Fibroblast of skin of scalp (primary cell): ENCODE measurements at regions not wholly inside any gene's neighbourhood (a gene's known extent, or its start where the extent isn't known, plus 50 kb on each side); places are given as distances from the start of the nearest gene placed in this dataset.

ENCODE experiments used
- DNase-seq: peaks from one replicate; pipeline ENCODE4 v3.0.0-alpha.2; 2013

- peak; percentile 55 for DNase-seq
Observed at GRCh38 chr13:105972811-105973590, 562.5 kb downstream of the EFNB2 start.

- no peak for DNase-seq
Observed at GRCh38 chr13:105972306-105972721, 563.1 kb downstream of the EFNB2 start.

GRCh38 chr13:105971738-105972137 is 563.7 kb downstream of the EFNB2 start:
- no peak for DNase-seq

GRCh38 chr13:105971312-105971711 is 564.1 kb downstream of the EFNB2 start:
- DNase-seq: no peak

- peak; percentile 40 for DNase-seq
Observed at GRCh38 chr13:105969761-105970160, 565.7 kb downstream of the EFNB2 start.

GRCh38 chr13:105965910-105966309 is 569.6 kb downstream of the EFNB2 start:
- no peak for DNase-seq

- no peak for DNase-seq
Observed at GRCh38 chr13:105962080-105962479, 573.4 kb downstream of the EFNB2 start.

GRCh38 chr13:105961438-105961837 is 574.0 kb downstream of the EFNB2 start:
- DNase-seq: no peak

- DNase-seq: no peak
Observed at GRCh38 chr13:105960326-105960725, 575.1 kb downstream of the EFNB2 start.

GRCh38 chr13:105959876-105960275 is 575.6 kb downstream of the EFNB2 start:
- no peak for DNase-seq

- DNase-seq: no peak
Observed at GRCh38 chr13:105957769-105958438, 577.6 kb downstream of the EFNB2 start.

- DNase-seq: no peak
Observed at GRCh38 chr13:105956921-105957320, 578.5 kb downstream of the EFNB2 start.

- DNase-seq: no peak
Observed at GRCh38 chr13:105952973-105953290, 582.5 kb downstream of the EFNB2 start.

GRCh38 chr13:105952233-105952972 is 583.1 kb downstream of the EFNB2 start:
- DNase-seq: no peak

GRCh38 chr13:105948143-105948542 is 587.3 kb downstream of the EFNB2 start:
- DNase-seq: no peak

- no peak for DNase-seq
Observed at GRCh38 chr13:105940882-105941281, 594.6 kb downstream of the EFNB2 start.

- no peak for DNase-seq
Observed at GRCh38 chr13:105937451-105937850, 598.0 kb downstream of the EFNB2 start.

- DNase-seq: peak; percentile 60
Observed at GRCh38 chr13:105936816-105937215, 598.6 kb downstream of the EFNB2 start.

GRCh38 chr13:105929505-105929904 is 606.0 kb downstream of the EFNB2 start:
- DNase-seq: no peak

GRCh38 chr13:105928901-105929300 is 606.6 kb downstream of the EFNB2 start:
- no peak for DNase-seq

GRCh38 chr13:105928048-105928447 is 607.4 kb downstream of the EFNB2 start:
- no peak for DNase-seq

GRCh38 chr13:105925496-105925895 is 610.0 kb downstream of the EFNB2 start:
- DNase-seq: no peak

GRCh38 chr13:105921711-105922110 is 613.8 kb downstream of the EFNB2 start:
- DNase-seq: no peak

GRCh38 chr13:105920370-105920769 is 615.1 kb downstream of the EFNB2 start:
- peak; percentile 38 for DNase-seq
